OCI-LY1 (cell line): ENCODE measurements at regions not wholly inside any gene's neighbourhood (a gene's known extent, or its start where the extent isn't known, plus 50 kb on each side); places are given as distances from the start of the nearest gene placed in this dataset.

Experiments
- H2AFZ ChIP-seq: fragments of 200-600 bp; sonication (generic), shearing (Covaris generic); 2 replicates; pipeline ENCODE4 v1.6.0; 2014; ENCODE audit warnings: antibody characterized with exemption, mild to moderate bottlenecking, low read length
- H3F3A ChIP-seq: fragments of 200-600 bp; sonication (generic), shearing (Covaris generic); 2 replicates; pipeline ENCODE4 v1.6.0; 2014; ENCODE audit warnings: mild to moderate bottlenecking, antibody characterized with exemption, low read length, moderate library complexity; ENCODE audit not compliant: insufficient read depth
- H3K27ac ChIP-seq: fragments of 200-600 bp; sonication (generic); 2 replicates; pipeline ENCODE4 v1.5.1; 2014; ENCODE audit warnings: low read length, mixed run types, mild to moderate bottlenecking, low read depth; ENCODE audit not compliant: poor library complexity, severe bottlenecking
- H3K27me3 ChIP-seq: fragments of 200-600 bp; sonication (generic); 2 replicates; pipeline ENCODE4 v1.6.0; 2014; ENCODE audit warnings: antibody characterized with exemption, mild to moderate bottlenecking, low read length, moderate library complexity; ENCODE audit not compliant: insufficient read depth
- H3K36me3 ChIP-seq: fragments of 200-600 bp; sonication (generic); 2 replicates; pipeline ENCODE4 v1.6.1; 2014; ENCODE audit warnings: mild to moderate bottlenecking, antibody characterized with exemption, low read length, moderate library complexity, mixed read lengths; ENCODE audit not compliant: insufficient read depth
- H3K4me1 ChIP-seq: fragments of 200-600 bp; sonication (generic); 2 replicates; pipeline ENCODE4 v1.5.1; 2014; ENCODE audit warnings: mild to moderate bottlenecking, low read length, moderate library complexity; ENCODE audit not compliant: insufficient read depth, severe bottlenecking
- H3K4me2 ChIP-seq: fragments of 200-600 bp; sonication (generic), shearing (Covaris generic); 2 replicates; pipeline ENCODE4 v1.6.1; 2014; ENCODE audit warnings: low read length
- H3K4me3 ChIP-seq: fragments of 200-600 bp; sonication (generic); 2 replicates; pipeline ENCODE4 v1.5.1; 2014; ENCODE audit warnings: low read length, low read depth, mild to moderate bottlenecking, mixed read lengths; ENCODE audit not compliant: poor library complexity, severe bottlenecking
- H3K79me2 ChIP-seq: fragments of 200-600 bp; shearing (Covaris generic); 2 replicates; pipeline ENCODE4 v1.6.1; 2016; ENCODE audit warnings: mixed run types, low read length, mixed read lengths; ENCODE audit not compliant: insufficient read depth
- H3K9ac ChIP-seq: fragments of 200-600 bp; sonication (generic), shearing (Covaris generic); 2 replicates; pipeline ENCODE4 v1.6.1; 2014; ENCODE audit warnings: mild to moderate bottlenecking, low read length, mixed read lengths
- H3K9me2 ChIP-seq: fragments of 200-600 bp; sonication (generic), shearing (Covaris generic); 2 replicates; pipeline ENCODE4 v1.6.1; 2014; ENCODE audit warnings: low read depth, mild to moderate bottlenecking, low read length, mixed read lengths
- H3K9me3 ChIP-seq: fragments of 200-600 bp; shearing (Covaris generic); 2 replicates; pipeline ENCODE4 v1.6.1; 2014; ENCODE audit warnings: low read length, mixed read lengths
- H4K20me1 ChIP-seq: fragments of 200-600 bp; sonication (generic), shearing (Covaris generic); 2 replicates; pipeline ENCODE4 v1.6.0; 2016; ENCODE audit warnings: mild to moderate bottlenecking, low read length; ENCODE audit not compliant: insufficient read depth
- CTCF ChIP-seq: fragments of 200-600 bp; sonication (generic), shearing (Covaris generic); IDR thresholded peaks from 2 replicates; pipeline ENCODE4 v1.5.1; 2017; ENCODE audit warnings: mild to moderate bottlenecking, antibody characterized with exemption, low read length, moderate library complexity, mixed read lengths
- EZH2 ChIP-seq: fragments of 200-600 bp; sonication (generic), shearing (Covaris generic); IDR thresholded peaks from 2 replicates; pipeline ENCODE4 v1.8.0; 2017; ENCODE audit warnings: borderline replicate concordance, mixed run types, mild to moderate bottlenecking, antibody characterized with exemption, low read length, moderate library complexity, mixed read lengths

DNA sequence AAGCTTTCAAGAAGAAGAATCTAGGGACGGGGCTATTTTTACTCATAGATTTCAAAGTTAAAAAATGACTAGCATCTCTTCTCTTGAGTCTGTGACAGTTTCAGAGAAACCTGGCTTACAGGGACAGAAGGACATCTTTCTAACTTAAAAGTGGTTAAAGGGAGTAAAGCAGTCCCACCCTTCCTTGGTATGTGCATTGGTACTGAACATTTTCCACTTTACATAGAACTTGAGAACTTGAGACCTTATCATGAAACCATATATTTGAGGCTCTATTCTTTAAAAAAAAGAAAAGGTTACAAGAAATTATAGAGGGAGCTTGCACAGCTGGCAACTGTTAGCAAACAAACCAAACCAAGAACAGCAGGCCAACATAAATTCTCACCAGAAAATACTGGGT is 73.4 kb upstream of the GAREM1 start:
- Histone ChIP-seq H3K4me1 (no peaks in the 10 kb centered on the region), H3K79me2 (no peaks in the 10 kb centered on the region), H3F3A (no peaks in the 10 kb centered on the region), H3K27ac (no peak overlapping the region), H3K9me2 (no peaks in the 10 kb centered on the region), H3K4me3 (no peak overlapping the region), H3K27me3 (0 out of 2 replicates have a peak, but pooled peaks cover 4% of the 10 kb centered on the region), H3K9me3 (no peaks in the 10 kb centered on the region), H2AFZ (no peak overlapping the region), H3K36me3 (no peaks in the 10 kb centered on the region), H4K20me1 (no peaks in the 10 kb centered on the region), H3K9ac (no peak overlapping the region), H3K4me2 (no peak overlapping the region)
- TF ChIP-seq EZH2 (no peak), CTCF (no peak)

- no peaks in the 10 kb centered on the region for H3K36me3 ChIP-seq
- H3F3A ChIP-seq, result no peaks in the 10 kb centered on the region
- no peak overlapping the region for H3K4me2 ChIP-seq
- no peaks in the 10 kb centered on the region for H3K9me2 ChIP-seq
- no peaks in the 10 kb centered on the region for H3K79me2 ChIP-seq
- no peaks in the 10 kb centered on the region for H3K9me3 ChIP-seq
- H4K20me1 ChIP-seq, result no peaks in the 10 kb centered on the region
- no peak overlapping the region for H3K27ac ChIP-seq
- 0 out of 2 replicates have a peak, but pooled peaks cover 4% of the 10 kb centered on the region for H3K27me3 ChIP-seq
- no peak for TF ChIP-seq CTCF
- no peak for TF ChIP-seq EZH2
- no peaks in the 10 kb centered on the region for H3K4me1 ChIP-seq
- H2AFZ ChIP-seq, result no peak overlapping the region
- H3K9ac ChIP-seq, result no peak overlapping the region
- H3K4me3 ChIP-seq, result no peak overlapping the region
Observed at GRCh38 chr18:32542221-32542798, 71.6 kb upstream of the GAREM1 start.

DNA sequence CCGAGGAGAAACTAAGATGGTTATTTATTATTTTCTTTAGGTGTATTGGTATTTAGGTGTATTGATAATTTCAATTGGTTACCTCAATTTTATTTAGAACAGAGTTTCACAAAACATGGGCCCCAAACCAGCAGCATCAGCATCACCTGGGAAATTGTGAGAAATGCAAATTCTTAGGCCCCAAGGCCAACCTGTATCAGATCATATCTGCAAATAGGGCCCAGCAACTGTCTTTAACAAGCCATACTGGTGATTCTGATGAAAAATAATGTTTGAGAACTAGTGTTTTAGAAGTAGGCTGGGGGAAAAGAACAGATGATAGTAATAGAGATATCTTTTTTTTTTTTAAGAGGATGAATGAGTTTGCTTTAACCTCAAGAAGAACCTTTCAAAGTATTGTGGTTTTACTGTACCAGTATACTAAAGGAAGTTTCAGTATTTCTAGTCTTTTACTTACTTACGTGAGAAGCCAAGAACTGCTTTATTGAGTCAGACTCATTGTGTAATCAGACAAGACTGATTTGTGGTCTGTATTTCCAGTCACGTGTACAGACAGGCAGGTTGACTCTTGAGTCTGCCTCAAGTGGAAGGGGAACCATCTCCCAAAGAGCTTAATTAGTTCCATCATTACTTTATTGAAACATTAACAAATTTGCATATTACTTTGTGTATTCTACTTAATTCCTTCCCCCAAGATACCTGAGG is 60.4 kb upstream of the GAREM1 start:
- H3K9ac ChIP-seq, result no peak overlapping the region
- no peaks in the 10 kb centered on the region for H3K27me3 ChIP-seq
- no peak overlapping the region for H3K27ac ChIP-seq
- H3K36me3 ChIP-seq, result no peaks in the 10 kb centered on the region
- no peak overlapping the region for H3K4me2 ChIP-seq
- no peak overlapping the region for H3K4me3 ChIP-seq
- no peaks in the 10 kb centered on the region for H3K4me1 ChIP-seq
- no peaks in the 10 kb centered on the region for H3F3A ChIP-seq
- H4K20me1 ChIP-seq, result no peaks in the 10 kb centered on the region
- TF ChIP-seq EZH2, result no peak
- H2AFZ ChIP-seq, result no peak overlapping the region
- no peaks in the 10 kb centered on the region for H3K9me3 ChIP-seq
- no peaks in the 10 kb centered on the region for H3K79me2 ChIP-seq
- H3K9me2 ChIP-seq, result no peaks in the 10 kb centered on the region
